ENCODE measurements at regions not wholly inside any gene's neighbourhood (a gene's known extent, or its start where the extent isn't known, plus 50 kb on each side); places are given as distances from the start of the nearest gene placed in this dataset.

DNA sequence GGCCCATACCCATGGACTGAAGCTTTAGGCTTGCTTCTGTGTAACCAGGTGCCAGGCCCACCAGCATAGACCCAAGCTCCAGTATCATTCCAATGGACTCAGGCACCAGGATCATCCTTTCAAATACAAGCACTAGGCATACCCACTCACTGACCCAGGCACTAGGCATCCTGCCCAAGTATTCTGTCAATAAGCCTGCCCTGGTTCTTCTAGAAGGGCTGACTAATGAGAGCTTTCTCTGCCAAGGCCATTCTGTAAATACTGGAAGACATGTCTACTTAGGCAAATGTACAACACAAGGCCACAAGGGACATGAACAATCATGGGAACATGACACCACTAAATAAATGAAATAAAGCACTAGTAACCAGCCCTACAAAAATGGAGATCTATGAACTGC lies 352.2 kb downstream of the FSCB start:
- no peak for DNase-seq (ENCODE audit: low read depth in 4 of 4, low spot score in 1 of 4)

- DNase-seq (ENCODE audit: low read depth in 4 of 4, low spot score in 1 of 4): no peak
Measured at GRCh38 chr14:44154446-44154845, 352.6 kb downstream of the FSCB start.

- DNase-seq (ENCODE audit: low read depth in 4 of 4, low spot score in 1 of 4): no peak
Measured at GRCh38 chr14:44151130-44151820, 355.8 kb downstream of the FSCB start.

DNA sequence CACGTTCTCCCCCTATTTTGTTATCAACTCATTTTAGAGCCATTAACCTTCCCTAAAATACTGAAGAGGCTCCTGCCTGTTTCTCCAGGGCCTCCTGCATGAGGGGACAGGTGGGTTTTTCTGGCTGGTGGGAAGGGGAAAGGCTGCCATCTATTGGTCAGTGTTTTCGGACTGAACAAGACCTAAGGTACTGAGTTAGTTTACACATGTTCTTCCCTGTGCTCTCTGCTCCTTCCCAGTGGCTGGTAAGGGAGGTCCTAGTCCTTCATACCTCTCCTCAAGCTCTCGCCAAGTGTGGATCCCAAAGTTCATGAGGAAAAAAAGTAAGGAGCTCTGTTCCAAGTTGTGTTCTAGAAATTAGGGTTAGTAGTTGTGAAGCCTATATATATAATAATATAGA lies 357.5 kb downstream of the FSCB start:
- DNase-seq (ENCODE audit: low read depth in 4 of 4, low spot score in 1 of 4): no peak

DNA sequence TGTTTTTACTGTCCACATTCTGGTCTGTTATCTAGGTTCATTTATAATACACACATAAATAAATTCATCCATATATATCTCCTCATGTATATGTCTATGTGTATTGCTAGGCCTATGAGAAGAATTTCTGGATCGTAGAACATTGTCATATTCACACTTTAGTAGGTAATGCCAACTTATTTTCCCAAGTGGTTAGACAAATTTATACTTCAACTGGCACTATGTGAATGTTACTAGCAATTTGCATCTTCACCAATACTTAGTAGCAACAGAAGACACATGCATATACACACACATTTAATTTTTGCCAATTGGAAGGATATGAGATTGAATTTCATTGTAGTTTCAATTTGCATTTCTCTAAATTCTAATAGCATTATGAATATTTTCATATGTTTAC lies 365.1 kb downstream of the FSCB start:
- no peak for DNase-seq (ENCODE audit: low read depth in 4 of 4, low spot score in 1 of 4)

- DNase-seq (ENCODE audit: low read depth in 4 of 4, low spot score in 1 of 4): no peak
Measured at GRCh38 chr14:44135972-44136371, 371.1 kb downstream of the FSCB start.

- no peak for DNase-seq (ENCODE audit: low read depth in 4 of 4, low spot score in 1 of 4)
Measured at GRCh38 chr14:44131861-44132260, 375.2 kb downstream of the FSCB start.

- DNase-seq (ENCODE audit: low read depth in 4 of 4, low spot score in 1 of 4): no peak
Measured at GRCh38 chr14:44113769-44114730, 393.0 kb downstream of the FSCB start.

GRCh38 chr14:44112774-44113460 lies 394.2 kb downstream of the FSCB start:
- DNase-seq (ENCODE audit: low read depth in 4 of 4, low spot score in 1 of 4): no peak

- no peak for DNase-seq (ENCODE audit: low read depth in 4 of 4, low spot score in 1 of 4)
Measured at GRCh38 chr14:44109036-44109435, 398.0 kb downstream of the FSCB start.

DNA sequence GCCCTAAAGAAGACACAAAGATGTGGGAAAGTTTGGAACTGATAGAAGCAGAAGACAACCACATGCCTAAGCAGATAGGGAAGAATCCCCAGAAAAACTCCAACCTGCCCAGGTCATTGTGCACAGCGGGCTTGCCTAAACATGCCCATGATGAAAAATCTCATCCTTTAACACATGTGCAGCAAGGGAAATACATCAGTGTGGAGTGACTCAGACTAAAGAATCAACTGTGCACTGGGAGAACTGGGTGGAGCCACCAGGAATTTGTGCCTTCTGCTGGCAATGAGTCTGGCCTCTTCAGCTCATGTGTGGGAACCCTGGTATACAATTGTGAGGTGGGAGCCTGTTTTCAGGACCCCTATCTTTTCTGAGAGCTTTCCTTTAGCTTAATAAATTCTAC lies 398.5 kb downstream of the FSCB start:
- DNase-seq (ENCODE audit: low read depth in 4 of 4, low spot score in 1 of 4): no peak

DNA sequence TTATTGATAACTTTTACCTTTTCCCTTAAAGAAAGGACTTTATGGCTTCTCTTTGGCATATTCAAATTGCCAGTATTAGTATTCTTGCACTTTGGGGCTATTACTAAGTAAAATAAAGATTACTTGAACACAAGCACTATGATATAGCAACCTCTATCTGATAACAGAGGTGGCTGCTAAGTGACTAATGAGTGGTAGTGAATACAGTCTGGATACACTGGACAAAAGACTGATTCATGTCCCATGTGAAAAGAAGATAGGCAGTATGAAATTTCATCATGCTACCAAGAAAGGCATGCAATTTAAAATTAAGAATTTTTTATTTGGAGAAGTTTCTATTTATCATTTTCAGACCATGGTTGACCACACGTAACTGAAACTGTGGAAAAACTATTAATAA lies 399.9 kb downstream of the FSCB start:
- DNase-seq (ENCODE audit: low read depth in 4 of 4, low spot score in 1 of 4): no peak

DNA sequence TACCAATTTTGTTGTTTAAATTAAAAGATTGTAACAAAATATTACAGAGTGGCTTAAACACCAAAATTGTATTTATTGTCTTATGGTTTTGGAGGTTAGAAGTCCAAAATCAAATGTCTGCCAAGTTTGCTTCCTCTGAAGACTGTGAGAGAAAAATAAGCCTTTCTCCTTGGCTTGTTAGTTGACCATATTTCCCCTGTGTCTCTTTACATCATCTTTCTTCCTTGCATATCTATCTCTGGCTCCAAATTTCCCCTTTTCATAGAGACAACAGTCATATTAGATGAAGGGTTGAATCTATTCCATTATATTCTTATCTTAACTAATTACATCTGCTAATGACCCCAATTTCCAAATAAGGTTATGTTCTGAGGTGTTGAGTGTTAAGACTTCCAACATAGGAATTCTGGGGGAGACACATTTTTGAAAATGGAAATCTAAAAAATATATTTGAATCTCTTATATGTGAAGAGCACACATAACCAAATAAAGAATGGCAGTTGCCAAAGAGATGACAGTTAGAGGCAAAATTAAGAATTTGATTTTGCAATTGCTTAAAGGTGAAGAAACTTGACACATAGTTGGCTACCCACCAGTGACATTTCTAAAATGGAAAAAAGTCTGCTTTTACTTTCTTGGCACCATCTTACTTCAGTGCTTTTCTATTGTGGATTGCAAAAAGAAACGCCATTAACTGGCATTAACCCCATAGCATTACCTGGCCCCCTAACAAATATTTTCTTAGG lies 407.2 kb downstream of the FSCB start:
- DNase-seq (ENCODE audit: low read depth in 4 of 4, low spot score in 1 of 4): no peak

DNA sequence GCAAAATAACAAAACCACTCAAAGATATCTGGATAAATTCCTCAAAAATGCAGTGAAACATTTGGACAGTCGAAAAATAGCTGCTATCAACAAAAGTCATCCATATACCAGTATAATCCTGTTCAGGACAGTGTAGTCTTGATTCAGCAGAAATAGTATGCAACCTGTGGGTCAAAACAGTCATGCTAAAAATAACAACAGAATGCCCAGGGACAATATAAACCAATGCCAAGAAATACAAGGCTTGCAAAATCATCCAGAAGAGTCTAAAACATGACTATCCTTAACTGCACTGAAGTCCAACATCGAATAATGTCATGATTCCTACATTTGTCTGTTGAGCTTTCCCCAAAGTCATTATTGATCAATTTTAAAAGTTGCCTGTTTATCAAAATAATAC lies 425.9 kb downstream of the FSCB start:
- no peak for DNase-seq (ENCODE audit: low read depth in 4 of 4, low spot score in 1 of 4)

DNA sequence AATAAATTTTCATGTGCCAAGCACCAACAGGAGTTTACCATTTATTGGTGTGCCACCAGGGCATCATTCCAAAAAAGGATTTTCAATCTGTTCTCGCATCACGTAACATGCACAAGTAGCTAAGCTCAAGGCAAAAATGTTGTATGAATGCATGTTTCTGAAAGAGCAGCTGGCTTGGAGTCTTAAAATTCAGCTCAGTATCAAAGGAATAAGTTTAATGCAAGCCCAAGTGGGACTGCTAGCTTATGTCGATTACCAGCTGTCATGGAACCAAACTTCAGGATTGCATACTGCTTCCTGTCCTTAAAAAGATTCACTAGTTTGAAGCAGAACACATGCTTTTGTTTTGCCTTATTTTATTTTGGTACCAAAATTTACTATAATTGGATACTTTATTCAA lies 437.0 kb downstream of the FSCB start:
- no peak for DNase-seq (ENCODE audit: low read depth in 4 of 4, low spot score in 1 of 4)

GRCh38 chr14:44053422-44053821 lies 453.7 kb downstream of the FSCB start:
- DNase-seq (ENCODE audit: low read depth in 4 of 4, low spot score in 1 of 4): no peak

- no peak for DNase-seq (ENCODE audit: low read depth in 4 of 4, low spot score in 1 of 4)
Measured at GRCh38 chr14:44041700-44042099, 465.4 kb downstream of the FSCB start.

- no peak for DNase-seq (ENCODE audit: low read depth in 4 of 4, low spot score in 1 of 4)
Measured at GRCh38 chr14:44040561-44040960, 466.5 kb downstream of the FSCB start.

DNA sequence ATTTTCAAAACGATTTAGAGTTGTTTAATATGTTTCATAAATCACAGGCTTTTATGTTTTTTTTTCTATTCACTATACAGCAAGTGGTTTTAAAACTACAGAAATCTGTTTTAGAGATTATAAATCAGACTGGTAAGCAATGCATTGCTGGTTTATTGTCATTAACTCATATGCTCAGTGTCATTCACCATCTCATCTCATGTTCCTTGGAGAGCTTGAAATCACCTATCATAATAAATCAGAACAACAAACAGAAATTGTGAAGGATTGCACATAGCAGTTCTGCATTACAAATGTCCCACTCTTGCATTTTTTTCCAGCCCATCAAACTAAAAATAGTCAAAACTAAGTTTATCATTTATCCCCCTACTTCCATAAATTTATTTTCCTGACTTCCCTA lies 470.8 kb downstream of the FSCB start:
- no peak for DNase-seq (ENCODE audit: low read depth in 4 of 4, low spot score in 1 of 4)

- DNase-seq (ENCODE audit: low read depth in 4 of 4, low spot score in 1 of 4): no peak
Measured at GRCh38 chr14:44035707-44036106, 471.4 kb downstream of the FSCB start.

- no peak for DNase-seq (ENCODE audit: low read depth in 4 of 4, low spot score in 1 of 4)
Measured at GRCh38 chr14:44030831-44031383, 476.2 kb downstream of the FSCB start.
